ENCODE measurements at regions not wholly inside any gene's neighbourhood (a gene's known extent, or its start where the extent isn't known, plus 50 kb on each side); places are given as distances from the start of the nearest gene placed in this dataset.

DNA sequence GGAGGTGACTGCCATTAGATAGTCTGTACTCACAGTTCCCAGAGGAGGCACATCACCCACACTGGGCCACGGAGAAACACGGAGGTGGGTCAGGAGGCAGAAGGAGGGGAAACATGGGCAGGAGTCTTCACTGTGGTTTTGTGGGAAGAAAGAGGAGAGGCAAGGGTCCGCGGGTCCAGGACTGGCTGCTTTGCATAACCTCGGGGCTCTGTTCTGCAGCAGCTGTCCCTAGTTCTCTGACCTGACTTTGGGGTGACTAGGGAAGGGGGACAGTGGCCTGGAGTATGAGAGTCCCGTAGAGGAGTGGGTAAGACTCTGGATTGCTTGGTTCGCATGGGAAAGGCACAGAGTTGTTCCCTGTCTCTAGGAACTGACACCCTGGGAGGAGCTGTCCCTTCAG, 238.3 kb upstream of the RAB6C start:
- TF ChIP-seq CTCF (IDR thresholded peaks at IDR 0.05) (no peak), ZNF138 (CRISPR knock-in tag; conservative IDR thresholded peaks at IDR 0.05) (no peak)
